ENCODE measurements at regions not wholly inside any gene's neighbourhood (a gene's known extent, or its start where the extent isn't known, plus 50 kb on each side); places are given as distances from the start of the nearest gene placed in this dataset.

- TF ChIP-seq POLR2A (IDR thresholded peaks at IDR 0.05; ENCODE audit: low read length) (no peak), GATA1 (IDR thresholded peaks at IDR 0.05; ENCODE audit: low read depth, low read length) (no peak)
These were observed 129.1 kb downstream of the MSL3 start for GRCh38 chrX:11887175-11887574.

Measured in erythroblast (primary cell).